HG03460 (cell line): ENCODE measurements at regions not wholly inside any gene's neighbourhood (a gene's known extent, or its start where the extent isn't known, plus 50 kb on each side); places are given as distances from the start of the nearest gene placed in this dataset.
A peak's percentile ranks its signal among the peaks of the same experiment; 100 is the strongest.

Source experiments
- ATAC-seq: cut with Tn5 transposase; IDR thresholded peaks from one replicate; pipeline ENCODE4 v1.9.1; 2021; ENCODE audit not compliant: unreplicated experiment

GRCh38 chr15:62599791-62600777, 435.0 kb upstream of the C2CD4B start:
- no peak for ATAC-seq

GRCh38 chr15:62601777-62602545, 436.9 kb upstream of the C2CD4B start:
- no peak for ATAC-seq

GRCh38 chr15:62603742-62604141, 438.7 kb upstream of the C2CD4B start:
- no peak for ATAC-seq

GRCh38 chr15:62605282-62605681, 437.3 kb upstream of the TPM1 start:
- no peak for ATAC-seq

GRCh38 chr15:62606376-62607113, 436.0 kb upstream of the TPM1 start:
- no peak for ATAC-seq

GRCh38 chr15:62607114-62607462, 435.5 kb upstream of the TPM1 start:
- no peak for ATAC-seq

GRCh38 chr15:62607643-62608042, 434.9 kb upstream of the TPM1 start:
- no peak for ATAC-seq

- ATAC-seq, result no peak
These were observed 434.2 kb upstream of the TPM1 start for GRCh38 chr15:62608369-62608768.

GRCh38 chr15:62610265-62610869, 432.2 kb upstream of the TPM1 start:
- no peak for ATAC-seq

GRCh38 chr15:62611002-62611401, 431.5 kb upstream of the TPM1 start:
- ATAC-seq, result no peak

GRCh38 chr15:62612183-62612733, 430.3 kb upstream of the TPM1 start:
- no peak for ATAC-seq

GRCh38 chr15:62612771-62613170, 429.8 kb upstream of the TPM1 start:
- no peak for ATAC-seq

GRCh38 chr15:62616746-62617145, 425.8 kb upstream of the TPM1 start:
- no peak for ATAC-seq

- no peak for ATAC-seq
These were observed 424.8 kb upstream of the TPM1 start for GRCh38 chr15:62617741-62618140.

GRCh38 chr15:62618432-62618831, 424.1 kb upstream of the TPM1 start:
- ATAC-seq, result no peak

GRCh38 chr15:62618846-62619504, 423.6 kb upstream of the TPM1 start:
- no peak for ATAC-seq

- no peak for ATAC-seq
These were observed 423.0 kb upstream of the TPM1 start for GRCh38 chr15:62619526-62619925.

GRCh38 chr15:62622775-62623174, 419.8 kb upstream of the TPM1 start:
- ATAC-seq, result no peak

- peak; percentile 57 for ATAC-seq
These were observed 417.8 kb upstream of the TPM1 start for GRCh38 chr15:62624547-62625378.
